HL-60 (cell line): ENCODE measurements at regions not wholly inside any gene's neighbourhood (a gene's known extent, or its start where the extent isn't known, plus 50 kb on each side); places are given as distances from the start of the nearest gene placed in this dataset.

ENCODE experiments used
- DNase-seq, 2 experiments: peaks; one replicate each; pipeline ENCODE4 v3.0.0-alpha.2; 2010 to 2020; ENCODE audit warnings: low read depth in 1 of 2, low spot score in 1 of 2
- H3K27ac ChIP-seq: fragments of 250-450 bp; sonication (Bioruptor Pico); replicated peaks from 2 replicates; pipeline ENCODE4 v1.5.1; 2020; ENCODE audit warnings: mild to moderate bottlenecking, moderate library complexity
- H3K27me3 ChIP-seq: fragments of 250-450 bp; sonication (Bioruptor Pico); 2 replicates; pipeline ENCODE4 v1.5.1; 2021; ENCODE audit warnings: mild to moderate bottlenecking, moderate library complexity; ENCODE audit not compliant: insufficient read depth, poor library complexity, severe bottlenecking
- H3K4me3 ChIP-seq: replicated peaks from 2 replicates; pipeline ENCODE4 v1.5.1; 2011; ENCODE audit warnings: mild to moderate bottlenecking, control low read depth, low read length; ENCODE audit not compliant: insufficient read depth
- CTCF ChIP-seq: IDR thresholded peaks from one replicate; pipeline ENCODE4 v1.5.1; 2011; ENCODE audit warnings: low read length, control low read depth, inconsistent platforms; ENCODE audit not compliant: insufficient read depth
- GABPA ChIP-seq: IDR thresholded peaks from 2 replicates; pipeline ENCODE4 v1.6.1; 2012; ENCODE audit warnings: low read depth
- POLR2AphosphoS5 ChIP-seq: IDR thresholded peaks from 2 replicates; pipeline ENCODE4 v1.6.1; 2012; ENCODE audit warnings: low read depth
- REST ChIP-seq: IDR thresholded peaks from 2 replicates; pipeline ENCODE4 v1.6.1; 2012; ENCODE audit warnings: low read depth; ENCODE audit not compliant: insufficient replicate concordance
- SPI1 ChIP-seq: IDR thresholded peaks from 2 replicates; pipeline ENCODE4 v1.6.1; 2012; ENCODE audit warnings: low read depth, mild to moderate bottlenecking, borderline replicate concordance

- DNase-seq: peak in 1 of 2 experiments; percentile 40
- no peak overlapping the region for H3K4me3 ChIP-seq
- TF ChIP-seq CTCF: peak; percentile 36
- no peak for TF ChIP-seq GABPA
- no peaks in the 10 kb centered on the region for H3K27me3 ChIP-seq
- no peak overlapping the region for H3K27ac ChIP-seq
These were observed 417.3 kb downstream of the SNAPC1 start for GRCh38 chr14:62179367-62180018.

GRCh38 chr14:62181591-62181990 lies 419.4 kb downstream of the SNAPC1 start:
- H3K27ac ChIP-seq: no peak overlapping the region

GRCh38 chr14:62185078-62185477 lies 422.9 kb downstream of the SNAPC1 start:
- DNase-seq: no peak
- TF ChIP-seq GABPA (no peak), SPI1 (no peak), REST (no peak), CTCF (no peak), POLR2AphosphoS5 (no peak)
- H3K27me3 ChIP-seq: no peaks in the 10 kb centered on the region

More at GRCh38 chr14:62181591-62181990, 419.4 kb downstream of the SNAPC1 start:
- Histone ChIP-seq H3K27me3 (no peaks in the 10 kb centered on the region), H3K4me3 (no peak overlapping the region)
- no peak for DNase-seq
- no peak for TF ChIP-seq CTCF
- no peak for TF ChIP-seq POLR2AphosphoS5
- no peak for TF ChIP-seq REST
- TF ChIP-seq SPI1: no peak
- no peak for TF ChIP-seq GABPA

GRCh38 chr14:62187265-62187664 lies 425.0 kb downstream of the SNAPC1 start:
- no peak for TF ChIP-seq SPI1
- TF ChIP-seq GABPA: no peak
- no peak for TF ChIP-seq CTCF
- TF ChIP-seq REST: no peak
- TF ChIP-seq POLR2AphosphoS5: no peak
- Histone ChIP-seq H3K27me3 (peaks cover 2% of the 10 kb centered on the region), H3K4me3 (no peak overlapping the region), H3K27ac (no peak overlapping the region)
- DNase-seq: no peak

More at GRCh38 chr14:62185078-62185477, 422.9 kb downstream of the SNAPC1 start:
- no peak overlapping the region for H3K4me3 ChIP-seq
- no peak overlapping the region for H3K27ac ChIP-seq
